ENCODE measurements at regions not wholly inside any gene's neighbourhood (a gene's known extent, or its start where the extent isn't known, plus 50 kb on each side); places are given as distances from the start of the nearest gene placed in this dataset.
"Not testable (repeated sequence)": the region's sequence is repeated elsewhere in the genome, so short reads cannot be mapped to it uniquely, and the experiment has no call there.

- DNase-seq, result no peak
Observed at GRCh38 chr12:83796531-83796930, 1109.8 kb downstream of the TMTC2 start.

GRCh38 chr12:83793616-83794015, 1106.9 kb downstream of the TMTC2 start:
- no peak for DNase-seq

- DNase-seq, result no peak
Observed at GRCh38 chr12:83784298-83784890, 1097.7 kb downstream of the TMTC2 start.

GRCh38 chr12:83779526-83779925, 1092.8 kb downstream of the TMTC2 start:
- DNase-seq, result no peak

- DNase-seq, result no peak
Observed at GRCh38 chr12:83769151-83769550, 1082.4 kb downstream of the TMTC2 start.

- DNase-seq, result no peak
Observed at GRCh38 chr12:83767723-83768122, 1081.0 kb downstream of the TMTC2 start.

GRCh38 chr12:83763425-83763824, 1076.7 kb downstream of the TMTC2 start:
- peak; percentile 80 for DNase-seq

- DNase-seq, result no peak
Observed at GRCh38 chr12:83759906-83760305, 1073.2 kb downstream of the TMTC2 start.

- no peak for DNase-seq
Observed at GRCh38 chr12:83758888-83759631, 1072.4 kb downstream of the TMTC2 start.

GRCh38 chr12:83753904-83754303, 1067.2 kb downstream of the TMTC2 start:
- no peak for DNase-seq

- DNase-seq, result no peak
Observed at GRCh38 chr12:83753205-83753604, 1066.5 kb downstream of the TMTC2 start.

- no peak for DNase-seq
Observed at GRCh38 chr12:83739607-83740006, 1052.9 kb downstream of the TMTC2 start.

- no peak for DNase-seq
Observed at GRCh38 chr12:83710851-83711250, 1024.1 kb downstream of the TMTC2 start.

GRCh38 chr12:83709899-83710298, 1023.2 kb downstream of the TMTC2 start:
- DNase-seq, result no peak

GRCh38 chr12:83700838-83701237, 1014.1 kb downstream of the TMTC2 start:
- no peak for DNase-seq

- not testable (repeated sequence) for DNase-seq
Observed at GRCh38 chr12:83696311-83696710, 1009.6 kb downstream of the TMTC2 start.

- no peak for DNase-seq
Observed at GRCh38 chr12:83691730-83692129, 1005.0 kb downstream of the TMTC2 start.

GRCh38 chr12:83690465-83690864, 1003.8 kb downstream of the TMTC2 start:
- no peak for DNase-seq

GRCh38 chr12:83689333-83689732, 1002.6 kb downstream of the TMTC2 start:
- DNase-seq, result no peak

- no peak for DNase-seq
Observed at GRCh38 chr12:83676781-83677295, 990.1 kb downstream of the TMTC2 start.

GRCh38 chr12:83666690-83667089, 980.0 kb downstream of the TMTC2 start:
- no peak for DNase-seq

- no peak for DNase-seq
Observed at GRCh38 chr12:83665634-83666218, 979.0 kb downstream of the TMTC2 start.

GRCh38 chr12:83664650-83665049, 977.9 kb downstream of the TMTC2 start:
- peak; percentile 84 for DNase-seq

GRCh38 chr12:83660727-83661358, 974.1 kb downstream of the TMTC2 start:
- DNase-seq, result no peak
